PC-3 (cell line): ENCODE measurements at regions not wholly inside any gene's neighbourhood (a gene's known extent, or its start where the extent isn't known, plus 50 kb on each side); places are given as distances from the start of the nearest gene placed in this dataset.
"Not testable (repeated sequence)": the region's sequence is repeated elsewhere in the genome, so short reads cannot be mapped to it uniquely, and the experiment has no call there.

ENCODE experiments used
- ATAC-seq: fragments of 200-7000 bp; cut with Tn5 transposase; 2 replicates; pipeline ENCODE4 v1.9.1; 2020; ENCODE audit warnings: mild to moderate bottlenecking, moderate library complexity
- BruUV-seq: library from RNA; stranded (reverse); fragments of 400-500 nt; replicated peaks from 2 replicates; lab custom pipeline; 2021; lab: Mats Ljungman, UMichigan
- CTCF ChIA-PET: fragments of 300-600 bp; sonication (Branson Sonifier 250); formaldehyde crosslinking; loops from one replicate; lab custom pipeline; 2022; ENCODE audit warnings: antibody characterized with exemption; lab: Charles Lee
- POLR2A ChIA-PET: fragments of 300-600 bp; sonication (Branson Sonifier 250); formaldehyde crosslinking; loops from one replicate; lab custom pipeline; 2022; ENCODE audit warnings: antibody characterized with exemption; ENCODE audit not compliant: unreplicated experiment; lab: Charles Lee
- DNase-seq: peaks from one replicate; pipeline ENCODE4 v3.0.0-alpha.2; 2015
- H2AFZ ChIP-seq: fragments of 300-600 bp; sonication (generic); 2 replicates; pipeline ENCODE4 v1.6.0; 2016; ENCODE audit warnings: antibody characterized with exemption, low read length
- H3F3A ChIP-seq: fragments of 300-600 bp; sonication (generic); one replicate; pipeline ENCODE4 v1.6.0; 2017; ENCODE audit warnings: antibody characterized with exemption, low read length, control low read depth, mild to moderate bottlenecking; ENCODE audit not compliant: unreplicated experiment
- H3K27ac ChIP-seq: fragments of 300-600 bp; sonication (generic); 2 replicates; pipeline ENCODE4 v1.5.1; 2016; ENCODE audit warnings: mild to moderate bottlenecking, low read length
- H3K27me3 ChIP-seq: fragments of 300-600 bp; sonication (generic); 2 replicates; pipeline ENCODE4 v1.6.1; 2016; ENCODE audit warnings: low read length, mixed read lengths
- H3K36me3 ChIP-seq: fragments of 300-600 bp; sonication (generic); 2 replicates; pipeline ENCODE4 v1.6.1; 2016; ENCODE audit warnings: low read depth, mixed run types, low read length, mixed read lengths
- H3K4me1 ChIP-seq: fragments of 300-600 bp; sonication (generic); 2 replicates; pipeline ENCODE4 v1.5.1; 2016; ENCODE audit warnings: low read length; ENCODE audit not compliant: insufficient read depth
- H3K4me2 ChIP-seq: fragments of 300-600 bp; sonication (generic); 2 replicates; pipeline ENCODE4 v1.6.0; 2016; ENCODE audit warnings: low read length
- H3K4me3 ChIP-seq: fragments of 300-600 bp; sonication (generic); 2 replicates; pipeline ENCODE4 v1.5.1; 2016; ENCODE audit warnings: mild to moderate bottlenecking, low read length, mixed read lengths
- H3K79me2 ChIP-seq: fragments of 300-600 bp; sonication (generic); 2 replicates; pipeline ENCODE4 v1.6.1; 2017; ENCODE audit warnings: low read length, mixed read lengths
- H3K9ac ChIP-seq: fragments of 300-600 bp; sonication (generic); 2 replicates; pipeline ENCODE4 v1.6.0; 2016; ENCODE audit warnings: mild to moderate bottlenecking, low read length
- H3K9me2 ChIP-seq: fragments of 300-600 bp; sonication (generic); replicated peaks from 2 replicates; pipeline ENCODE4 v1.6.1; 2016; ENCODE audit warnings: mixed run types, low read length, mixed read lengths
- H3K9me3 ChIP-seq: fragments of 300-600 bp; sonication (generic); 2 replicates; pipeline ENCODE4 v1.6.1; 2016; ENCODE audit warnings: low read length, mixed read lengths
- H4K20me1 ChIP-seq: fragments of 300-600 bp; sonication (generic); 2 replicates; pipeline ENCODE4 v1.6.1; 2016; ENCODE audit warnings: low read length, mixed read lengths
- EZH2 ChIP-seq: fragments of 300-600 bp; sonication (generic); IDR thresholded peaks from one replicate; pipeline ENCODE4 v1.6.1; 2017; ENCODE audit warnings: antibody characterized with exemption, mild to moderate bottlenecking, low read length; ENCODE audit not compliant: unreplicated experiment
- EZH2phosphoT487 ChIP-seq: fragments of 300-600 bp; sonication (generic); IDR thresholded peaks from 2 replicates; pipeline ENCODE4 v1.6.1; 2018; ENCODE audit warnings: mild to moderate bottlenecking, antibody characterized with exemption, low read length, borderline replicate concordance
- intact Hi-C: fragments of 100-400 bp; cut with micrococcal nuclease; formaldehyde crosslinking; loops from 2 replicates; pipeline ENCODE4 v1.9.0; 2023
- TF ChIP-seq, protein P1 (sequence below): fragments of 300-600 bp; sonication (generic); conservative IDR thresholded peaks from 2 replicates; pipeline ENCODE4 v1.5.1; 2017; ENCODE audit warnings: antibody characterized with exemption, low read depth, mild to moderate bottlenecking, low read length

DNA sequence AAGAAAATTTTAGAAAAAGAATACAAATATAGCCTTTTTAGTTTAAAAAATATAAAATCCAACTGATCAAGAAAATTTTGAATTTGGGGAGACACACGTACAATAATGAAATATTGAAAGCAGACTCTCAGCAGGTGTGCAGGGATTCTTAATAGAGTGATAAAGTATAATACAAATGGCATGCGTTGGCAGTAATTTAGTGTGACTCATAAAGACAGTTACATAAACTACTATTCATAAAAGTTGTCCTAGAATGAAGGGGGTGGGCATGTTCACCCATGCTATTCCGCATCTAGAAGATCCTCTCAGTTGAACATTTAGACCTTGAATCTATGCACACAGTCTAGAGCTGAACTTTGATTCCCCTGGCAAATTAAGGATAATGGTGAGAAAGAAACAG lies 200.4 kb upstream of the AVPR1A start:
- ATAC-seq (no peak), DNase-seq (no peak)
- Histone ChIP-seq H4K20me1 (no peaks in the 10 kb centered on the region), H3K9ac (no peak overlapping the region), H3K4me2 (no peak overlapping the region), H3K36me3 (no peaks in the 10 kb centered on the region), H3F3A (no peaks in the 10 kb centered on the region), H3K79me2 (no peaks in the 10 kb centered on the region), H3K27me3 (peaks cover 13% of the 10 kb centered on the region), H3K27ac (no peak overlapping the region), H3K9me3 (no peaks in the 10 kb centered on the region), H3K9me2 (no peaks in the 10 kb centered on the region), H2AFZ (no peak overlapping the region), H3K4me1 (peaks cover 5% of the 10 kb centered on the region), H3K4me3 (no peak overlapping the region)
- TF ChIP-seq EZH2 (no peak), EZH2phosphoT487 (no peak)
- TF ChIP-seq, protein P1, sequence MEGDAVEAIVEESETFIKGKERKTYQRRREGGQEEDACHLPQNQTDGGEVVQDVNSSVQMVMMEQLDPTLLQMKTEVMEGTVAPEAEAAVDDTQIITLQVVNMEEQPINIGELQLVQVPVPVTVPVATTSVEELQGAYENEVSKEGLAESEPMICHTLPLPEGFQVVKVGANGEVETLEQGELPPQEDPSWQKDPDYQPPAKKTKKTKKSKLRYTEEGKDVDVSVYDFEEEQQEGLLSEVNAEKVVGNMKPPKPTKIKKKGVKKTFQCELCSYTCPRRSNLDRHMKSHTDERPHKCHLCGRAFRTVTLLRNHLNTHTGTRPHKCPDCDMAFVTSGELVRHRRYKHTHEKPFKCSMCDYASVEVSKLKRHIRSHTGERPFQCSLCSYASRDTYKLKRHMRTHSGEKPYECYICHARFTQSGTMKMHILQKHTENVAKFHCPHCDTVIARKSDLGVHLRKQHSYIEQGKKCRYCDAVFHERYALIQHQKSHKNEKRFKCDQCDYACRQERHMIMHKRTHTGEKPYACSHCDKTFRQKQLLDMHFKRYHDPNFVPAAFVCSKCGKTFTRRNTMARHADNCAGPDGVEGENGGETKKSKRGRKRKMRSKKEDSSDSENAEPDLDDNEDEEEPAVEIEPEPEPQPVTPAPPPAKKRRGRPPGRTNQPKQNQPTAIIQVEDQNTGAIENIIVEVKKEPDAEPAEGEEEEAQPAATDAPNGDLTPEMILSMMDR = no peak
- ChIA-PET POLR2A (no interaction called here), CTCF (no interaction called here)
- no TSS peak for BruUV-seq
- intact Hi-C loops = no loop called here

DNA sequence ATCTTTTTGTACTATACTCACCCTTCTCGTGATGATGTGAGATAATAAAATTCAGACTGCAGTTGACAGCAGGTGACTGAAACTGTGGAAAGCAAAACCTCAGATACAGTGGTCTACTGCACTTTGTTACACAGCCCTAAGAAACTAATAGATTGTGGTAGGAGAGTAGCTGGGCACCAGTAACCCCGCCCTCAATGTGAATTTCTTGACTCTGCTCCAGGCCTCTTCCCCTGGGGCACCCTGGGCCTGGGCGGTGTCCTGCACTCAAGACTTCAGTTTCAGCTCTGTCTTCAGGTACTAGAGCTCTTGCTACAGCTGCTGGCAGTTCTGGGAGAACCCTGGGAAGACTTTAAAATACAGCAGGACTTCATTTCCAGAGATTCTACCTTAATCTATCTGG lies 197.6 kb upstream of the AVPR1A start:
- no peak for TF ChIP-seq EZH2phosphoT487
- no peak for TF ChIP-seq EZH2
- TF ChIP-seq, protein P1 = no peak
- Histone ChIP-seq H3K9me3 (no peaks in the 10 kb centered on the region), H4K20me1 (no peaks in the 10 kb centered on the region), H3K4me1 (no peaks in the 10 kb centered on the region), H3K4me3 (no peak overlapping the region), H2AFZ (no peak overlapping the region), H3K9me2 (no peaks in the 10 kb centered on the region), H3K36me3 (no peaks in the 10 kb centered on the region), H3K27ac (no peak overlapping the region), H3K9ac (no peak overlapping the region), H3K27me3 (peaks cover 5% of the 10 kb centered on the region), H3F3A (no peaks in the 10 kb centered on the region), H3K4me2 (no peak overlapping the region), H3K79me2 (no peaks in the 10 kb centered on the region)
- intact Hi-C loops = no loop called here
- DNase-seq (no peak), ATAC-seq (no peak)
- ChIA-PET CTCF (no interaction called here), POLR2A (no interaction called here)
- no TSS peak for BruUV-seq

DNA sequence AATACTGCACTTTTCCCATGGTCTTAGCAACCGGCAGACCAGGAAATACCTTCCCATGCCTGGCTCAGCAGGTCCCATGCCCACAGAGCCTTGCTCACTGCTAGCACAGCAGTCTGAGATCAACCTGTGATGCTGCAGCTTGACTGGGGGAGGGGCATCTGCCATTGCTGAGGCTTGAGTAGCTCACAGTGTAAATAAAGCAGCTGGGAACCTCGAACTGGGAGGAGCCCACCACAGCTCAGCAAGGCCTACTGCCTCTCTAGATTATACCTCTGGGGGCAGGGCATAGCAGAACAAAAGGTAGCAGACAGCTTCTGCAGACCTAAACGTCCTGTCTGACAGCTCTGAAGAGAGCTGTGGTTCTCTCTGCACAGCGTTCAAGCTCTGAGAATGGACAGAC lies 186.2 kb upstream of the AVPR1A start:
- intact Hi-C loops, H3K79me2 ChIP-seq, H3K4me1 ChIP-seq, CTCF ChIA-PET, H3K36me3 ChIP-seq, H3K27ac ChIP-seq, BruUV-seq, POLR2A ChIA-PET, H3K4me2 ChIP-seq, H3K27me3 ChIP-seq, H3K9me2 ChIP-seq, H4K20me1 ChIP-seq, H3K9me3 ChIP-seq, H2AFZ ChIP-seq, ATAC-seq, H3F3A ChIP-seq, H3K4me3 ChIP-seq, H3K9ac ChIP-seq, DNase-seq: not testable (repeated sequence)
